Ovary (tissue), 3 donors: ENCODE measurements at regions not wholly inside any gene's neighbourhood (a gene's known extent, or its start where the extent isn't known, plus 50 kb on each side); places are given as distances from the start of the nearest gene placed in this dataset.

Experiments used
- POLR2A ChIP-seq: fragments of 450-650 bp; IDR thresholded peaks from one replicate; pipeline ENCODE4 v1.6.1; 2017; ENCODE audit warnings: antibody characterized with exemption, mild to moderate bottlenecking, moderate library complexity
- TF ChIP-seq, protein P1 (sequence below), 3 donors: fragments of 450-650 bp in 2 of 3; fragments of 200-600 bp in 1 of 3; IDR thresholded peaks; one replicate each; pipeline versions ENCODE4 v1.5.1 to v1.8.0; 2016 to 2022; ENCODE audit warnings: antibody characterized with exemption in 3 of 3, mild to moderate bottlenecking in 1 of 3
- donor health status: DM: no; HTN: no; CAD: no.

- TF ChIP-seq, protein P1, sequence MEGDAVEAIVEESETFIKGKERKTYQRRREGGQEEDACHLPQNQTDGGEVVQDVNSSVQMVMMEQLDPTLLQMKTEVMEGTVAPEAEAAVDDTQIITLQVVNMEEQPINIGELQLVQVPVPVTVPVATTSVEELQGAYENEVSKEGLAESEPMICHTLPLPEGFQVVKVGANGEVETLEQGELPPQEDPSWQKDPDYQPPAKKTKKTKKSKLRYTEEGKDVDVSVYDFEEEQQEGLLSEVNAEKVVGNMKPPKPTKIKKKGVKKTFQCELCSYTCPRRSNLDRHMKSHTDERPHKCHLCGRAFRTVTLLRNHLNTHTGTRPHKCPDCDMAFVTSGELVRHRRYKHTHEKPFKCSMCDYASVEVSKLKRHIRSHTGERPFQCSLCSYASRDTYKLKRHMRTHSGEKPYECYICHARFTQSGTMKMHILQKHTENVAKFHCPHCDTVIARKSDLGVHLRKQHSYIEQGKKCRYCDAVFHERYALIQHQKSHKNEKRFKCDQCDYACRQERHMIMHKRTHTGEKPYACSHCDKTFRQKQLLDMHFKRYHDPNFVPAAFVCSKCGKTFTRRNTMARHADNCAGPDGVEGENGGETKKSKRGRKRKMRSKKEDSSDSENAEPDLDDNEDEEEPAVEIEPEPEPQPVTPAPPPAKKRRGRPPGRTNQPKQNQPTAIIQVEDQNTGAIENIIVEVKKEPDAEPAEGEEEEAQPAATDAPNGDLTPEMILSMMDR (IDR thresholded peaks at IDR 0.05): no peak
- TF ChIP-seq POLR2A: no peak
These were observed 1283.7 kb downstream of the OTOL1 start for GRCh38 chr3:162780313-162780712.
